ENCODE measurements at regions not wholly inside any gene's neighbourhood (a gene's known extent, or its start where the extent isn't known, plus 50 kb on each side); places are given as distances from the start of the nearest gene placed in this dataset.
A peak's percentile ranks its signal among the peaks of the same experiment; 100 is the strongest.

DNA sequence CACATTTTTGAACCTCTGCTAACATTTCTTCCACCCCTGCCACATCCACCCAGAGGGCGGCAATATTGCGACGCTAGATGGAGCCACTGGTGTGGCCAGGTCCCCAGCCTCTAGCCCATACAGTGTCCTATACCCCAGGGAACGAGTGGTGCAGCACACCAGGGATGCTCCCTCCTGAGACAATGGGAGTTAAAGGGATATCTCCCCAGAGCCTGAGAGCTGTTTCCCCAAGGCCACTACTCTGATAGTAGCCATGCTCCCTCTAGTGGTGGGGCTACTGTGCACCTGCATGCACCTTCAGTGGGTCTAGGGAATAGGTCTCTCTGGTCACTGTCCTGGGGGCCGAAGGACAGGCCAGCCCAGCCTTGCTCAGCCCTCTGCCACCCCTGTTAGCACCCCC lies 336.4 kb upstream of the FSHR start:
- H3K9me3 ChIP-seq, result no peaks in the 10 kb centered on the region
- H3K9me3 Mint-ChIP-seq (ENCODE audit: unreplicated experiment), result no peaks in the 10 kb centered on the region
- TF ChIP-seq, protein P1, sequence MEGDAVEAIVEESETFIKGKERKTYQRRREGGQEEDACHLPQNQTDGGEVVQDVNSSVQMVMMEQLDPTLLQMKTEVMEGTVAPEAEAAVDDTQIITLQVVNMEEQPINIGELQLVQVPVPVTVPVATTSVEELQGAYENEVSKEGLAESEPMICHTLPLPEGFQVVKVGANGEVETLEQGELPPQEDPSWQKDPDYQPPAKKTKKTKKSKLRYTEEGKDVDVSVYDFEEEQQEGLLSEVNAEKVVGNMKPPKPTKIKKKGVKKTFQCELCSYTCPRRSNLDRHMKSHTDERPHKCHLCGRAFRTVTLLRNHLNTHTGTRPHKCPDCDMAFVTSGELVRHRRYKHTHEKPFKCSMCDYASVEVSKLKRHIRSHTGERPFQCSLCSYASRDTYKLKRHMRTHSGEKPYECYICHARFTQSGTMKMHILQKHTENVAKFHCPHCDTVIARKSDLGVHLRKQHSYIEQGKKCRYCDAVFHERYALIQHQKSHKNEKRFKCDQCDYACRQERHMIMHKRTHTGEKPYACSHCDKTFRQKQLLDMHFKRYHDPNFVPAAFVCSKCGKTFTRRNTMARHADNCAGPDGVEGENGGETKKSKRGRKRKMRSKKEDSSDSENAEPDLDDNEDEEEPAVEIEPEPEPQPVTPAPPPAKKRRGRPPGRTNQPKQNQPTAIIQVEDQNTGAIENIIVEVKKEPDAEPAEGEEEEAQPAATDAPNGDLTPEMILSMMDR (IDR thresholded peaks at IDR 0.05; ENCODE audit: insufficient read depth in 1 of 2, low read depth in 1 of 2, low read length in 1 of 2, severe bottlenecking in 1 of 2, unreplicated experiment in 1 of 2), result peak; percentile 62 to 69
- intact Hi-C loops (cut with micrococcal nuclease; ENCODE audit: unreplicated experiment), result loop anchor here (1.0 to 10.0 kb wide), 4 partner anchors 200 to 886 kb away; no protein-coding TSS in a partner anchor
- H3K4me1 Mint-ChIP-seq (ENCODE audit: low read depth, unreplicated experiment), result no peaks in the 10 kb centered on the region
- H3K4me3 Mint-ChIP-seq (ENCODE audit: unreplicated experiment), result no peak overlapping the region
- BruUV-seq (replicated peaks), result no TSS peak
- no peaks in the 10 kb centered on the region for H3K36me3 Mint-ChIP-seq (ENCODE audit: insufficient read depth, unreplicated experiment)
- H3K4me3 ChIP-seq (ENCODE audit: low read depth, low read length), result no peak overlapping the region
- H3K36me3 ChIP-seq (ENCODE audit: control insufficient read depth, insufficient read depth, low read length), result no peaks in the 10 kb centered on the region
- no peaks in the 10 kb centered on the region for H3K4me1 ChIP-seq
- peak; percentile 61 to 64 for DNase-seq
- ChIA-PET CTCF (interaction anchor here (0.6 to 1.0 kb wide), 2 partner anchors 544 to 962 kb away, joined by 3 to 4 read pairs; no protein-coding TSS in a partner anchor), POLR2A (no interaction called here)
- no peaks in the 10 kb centered on the region for H3K27me3 ChIP-seq (replicated peaks; ENCODE audit: control insufficient read depth, insufficient read depth, low read length)
- no peaks in the 10 kb centered on the region for H3K27me3 Mint-ChIP-seq (ENCODE audit: insufficient read depth, unreplicated experiment)
- no peak overlapping the region for H3K27ac Mint-ChIP-seq (ENCODE audit: unreplicated experiment)

DNA sequence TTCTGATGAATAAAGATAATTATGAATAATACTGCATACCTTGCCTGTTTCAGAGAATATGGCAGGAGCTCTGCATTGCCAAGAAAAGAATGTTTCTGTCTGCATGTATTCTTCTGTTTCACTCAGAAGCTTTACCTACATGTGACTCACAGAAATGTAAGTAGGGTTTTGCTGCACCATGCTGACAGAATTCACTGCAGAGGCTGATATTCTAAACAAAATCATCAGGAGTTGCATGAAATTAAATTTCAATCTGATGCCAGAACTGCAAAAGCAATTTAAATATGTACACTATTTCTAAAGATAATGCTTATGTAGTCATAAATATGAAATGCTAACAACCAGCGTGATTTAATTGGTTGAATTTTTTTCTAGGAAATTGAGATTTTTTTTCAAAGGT lies 332.8 kb upstream of the FSHR start:
- no peak overlapping the region for H3K27ac Mint-ChIP-seq (ENCODE audit: unreplicated experiment)

DNA sequence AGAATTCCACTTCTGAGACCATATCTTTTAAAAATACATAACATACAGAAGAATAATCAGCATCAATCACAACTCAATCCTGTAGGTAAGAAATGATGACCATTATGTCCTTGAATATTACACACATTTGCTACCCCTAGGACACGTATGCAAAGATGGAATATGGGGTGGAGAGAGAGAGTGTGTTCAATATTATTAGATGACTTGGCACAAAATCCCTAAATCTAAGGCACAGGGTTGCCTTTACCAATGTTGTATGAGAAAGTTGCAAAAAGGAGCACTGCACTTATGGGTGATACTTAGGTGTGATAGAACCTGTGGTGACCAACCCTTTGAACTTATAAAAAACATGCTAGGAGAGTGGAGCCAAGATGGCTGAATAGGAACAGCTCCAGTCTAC lies 326.2 kb upstream of the FSHR start:
- Histone ChIP-seq H3K4me1 (no peaks in the 10 kb centered on the region), H3K9me3 (no peaks in the 10 kb centered on the region), H3K36me3 (ENCODE audit: control insufficient read depth, insufficient read depth, low read length) (no peaks in the 10 kb centered on the region), H3K4me3 (ENCODE audit: low read depth, low read length) (no peak overlapping the region), H3K27me3 (replicated peaks; ENCODE audit: control insufficient read depth, insufficient read depth, low read length) (no peaks in the 10 kb centered on the region)
- H3K4me3 Mint-ChIP-seq (ENCODE audit: unreplicated experiment), result no peak overlapping the region
- no peaks in the 10 kb centered on the region for H3K27me3 Mint-ChIP-seq (ENCODE audit: insufficient read depth, unreplicated experiment)
- H3K27ac Mint-ChIP-seq (ENCODE audit: unreplicated experiment), result no peak overlapping the region
- POLR2A ChIA-PET, result no interaction called here
- no peaks in the 10 kb centered on the region for H3K9me3 Mint-ChIP-seq (ENCODE audit: unreplicated experiment)
- TF ChIP-seq, protein P1 (IDR thresholded peaks at IDR 0.05; ENCODE audit: insufficient read depth in 1 of 2, low read depth in 1 of 2, low read length in 1 of 2, severe bottlenecking in 1 of 2, unreplicated experiment in 1 of 2), result no peak
- CTCF ChIA-PET, result no interaction called here
- intact Hi-C loops (cut with micrococcal nuclease; ENCODE audit: unreplicated experiment), result no loop called here
- H3K4me1 Mint-ChIP-seq (ENCODE audit: low read depth, unreplicated experiment), result no peaks in the 10 kb centered on the region
- no peaks in the 10 kb centered on the region for H3K36me3 Mint-ChIP-seq (ENCODE audit: insufficient read depth, unreplicated experiment)
- no peak for DNase-seq
- no TSS peak for BruUV-seq (replicated peaks)

More for the DNA sequence above, 332.8 kb upstream of the FSHR start:
- Mint-ChIP-seq H3K4me1 (ENCODE audit: low read depth, unreplicated experiment) (no peaks in the 10 kb centered on the region), H3K9me3 (ENCODE audit: unreplicated experiment) (no peaks in the 10 kb centered on the region), H3K36me3 (ENCODE audit: insufficient read depth, unreplicated experiment) (no peaks in the 10 kb centered on the region), H3K27me3 (ENCODE audit: insufficient read depth, unreplicated experiment) (no peaks in the 10 kb centered on the region), H3K4me3 (ENCODE audit: unreplicated experiment) (no peak overlapping the region)
- Histone ChIP-seq H3K4me1 (no peaks in the 10 kb centered on the region), H3K4me3 (ENCODE audit: low read depth, low read length) (no peak overlapping the region), H3K27me3 (replicated peaks; ENCODE audit: control insufficient read depth, insufficient read depth, low read length) (no peaks in the 10 kb centered on the region), H3K9me3 (no peaks in the 10 kb centered on the region), H3K36me3 (ENCODE audit: control insufficient read depth, insufficient read depth, low read length) (no peaks in the 10 kb centered on the region)
- intact Hi-C loops (cut with micrococcal nuclease; ENCODE audit: unreplicated experiment), result no loop called here
- ChIA-PET POLR2A (no interaction called here), CTCF (no interaction called here)
- no TSS peak for BruUV-seq (replicated peaks)
- TF ChIP-seq, protein P1 (IDR thresholded peaks at IDR 0.05; ENCODE audit: insufficient read depth in 1 of 2, low read depth in 1 of 2, low read length in 1 of 2, severe bottlenecking in 1 of 2, unreplicated experiment in 1 of 2), result no peak
- no peak for DNase-seq
